ENCODE measurements at regions not wholly inside any gene's neighbourhood (a gene's known extent, or its start where the extent isn't known, plus 50 kb on each side); places are given as distances from the start of the nearest gene placed in this dataset.

DNA sequence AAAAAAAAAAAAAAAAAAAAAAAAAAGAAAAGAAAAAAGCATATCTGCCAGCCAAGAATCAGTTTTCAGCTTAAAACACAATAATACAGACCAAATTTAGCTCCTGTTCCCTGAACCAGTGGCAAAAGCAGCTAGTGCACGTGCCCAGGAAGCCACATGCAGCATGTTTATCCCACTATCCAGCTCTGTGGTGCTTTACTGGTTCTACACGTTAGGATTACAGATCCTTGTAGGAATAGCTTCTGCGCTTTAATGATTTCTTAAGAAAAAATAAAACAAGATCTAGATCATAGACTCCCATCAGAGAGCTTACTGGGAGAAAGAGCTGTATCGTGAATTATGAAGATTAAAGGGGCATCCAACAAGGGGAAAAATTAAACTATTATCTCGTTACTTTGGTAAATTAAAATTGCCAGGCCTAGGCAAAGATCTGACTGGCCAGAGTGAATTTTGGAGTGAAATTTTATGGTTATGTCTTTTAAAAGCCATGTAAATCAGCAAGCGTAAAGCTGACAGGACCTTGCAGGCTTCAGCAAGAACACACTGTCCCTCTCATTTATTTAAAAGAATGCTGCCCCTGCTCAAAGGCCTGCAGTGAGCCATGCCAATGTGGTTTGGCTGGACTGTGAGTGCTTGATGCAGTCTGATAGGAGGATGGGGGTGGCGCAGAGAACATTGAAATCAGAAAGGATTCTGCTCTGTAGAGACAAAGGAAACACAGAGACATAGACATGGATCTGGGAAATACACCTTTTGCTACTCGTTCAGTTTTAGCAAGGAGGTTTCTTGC is 177.3 kb upstream of the PHYHIPL start:
- no peak overlapping the region for H3K4me3 Mint-ChIP-seq
- Histone ChIP-seq H3K4me1 (ENCODE audit: insufficient read depth, low read length) (no peaks in the 10 kb centered on the region), H3K4me3 (ENCODE audit: low read length) (no peak overlapping the region), H3K27me3 (ENCODE audit: insufficient read depth, low read length, poor library complexity, severe bottlenecking) (no peaks in the 10 kb centered on the region), H3K9me3 (ENCODE audit: low read length) (no peaks in the 10 kb centered on the region), H3K27ac (ENCODE audit: low read depth, low read length) (no peak overlapping the region), H3K36me3 (ENCODE audit: insufficient read depth, low read length) (no peaks in the 10 kb centered on the region)
- CTCF ChIA-PET = no interaction called here
- no peaks in the 10 kb centered on the region for H3K4me1 Mint-ChIP-seq
- H3K9me3 Mint-ChIP-seq = peaks cover 0 to 2% (median 0%) of the 10 kb centered on the region in 5 donors
- no peaks in the 10 kb centered on the region for H3K27me3 Mint-ChIP-seq
- no peaks in the 10 kb centered on the region for H3K36me3 Mint-ChIP-seq
- no peak for DNase-seq
- POLR2A ChIA-PET = no interaction called here
- no peak overlapping the region for H3K27ac Mint-ChIP-seq

DNA sequence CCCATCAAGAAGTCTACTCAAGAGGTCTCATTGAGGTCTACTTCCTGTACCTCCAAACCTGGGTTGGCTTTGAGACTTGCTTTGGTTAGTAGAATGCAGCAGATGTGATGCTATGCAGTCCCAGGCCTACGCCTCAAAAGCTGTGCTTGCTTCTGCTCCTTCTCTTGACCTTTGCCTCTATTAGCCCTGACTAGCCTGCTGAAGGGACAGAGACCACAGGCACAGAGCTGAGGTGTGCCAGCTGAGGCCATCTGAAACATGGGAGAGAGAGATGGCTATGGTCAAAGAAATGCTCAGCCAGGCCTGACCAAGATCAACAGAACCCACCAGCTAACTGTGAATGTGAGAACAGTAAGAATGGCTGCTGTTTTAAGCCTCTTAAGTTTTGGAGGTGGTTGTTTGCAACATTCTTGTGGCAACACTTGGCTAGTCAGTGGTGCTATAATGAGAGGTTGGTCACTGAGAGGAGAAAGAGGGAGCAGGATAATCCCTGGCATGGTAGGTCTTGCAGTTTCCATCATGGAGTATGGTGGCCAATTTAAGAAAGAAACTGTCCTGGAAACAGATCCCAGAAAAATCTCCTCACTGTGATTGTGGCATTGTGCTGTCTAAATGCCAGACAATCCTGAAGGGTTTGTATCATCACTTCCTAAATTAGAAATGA is 176.1 kb upstream of the PHYHIPL start:
- ChIA-PET CTCF (no interaction called here), POLR2A (no interaction called here)
- H3K27ac ChIP-seq (ENCODE audit: low read depth, low read length) = no peak overlapping the region
- no peaks in the 10 kb centered on the region for H3K27me3 Mint-ChIP-seq
- H3K27ac Mint-ChIP-seq = no peak overlapping the region
- H3K9me3 Mint-ChIP-seq = peaks cover 0 to 2% (median 0%) of the 10 kb centered on the region in 5 donors
- no peaks in the 10 kb centered on the region for H3K4me1 Mint-ChIP-seq
- no peaks in the 10 kb centered on the region for H3K27me3 ChIP-seq (ENCODE audit: insufficient read depth, low read length, poor library complexity, severe bottlenecking)
- no peaks in the 10 kb centered on the region for H3K36me3 ChIP-seq (ENCODE audit: insufficient read depth, low read length)
- no peak overlapping the region for H3K4me3 ChIP-seq (ENCODE audit: low read length)
- H3K9me3 ChIP-seq (ENCODE audit: low read length) = no peaks in the 10 kb centered on the region
- no peak for DNase-seq
- no peak overlapping the region for H3K4me3 Mint-ChIP-seq
- H3K36me3 Mint-ChIP-seq = no peaks in the 10 kb centered on the region
- H3K4me1 ChIP-seq (ENCODE audit: insufficient read depth, low read length) = no peaks in the 10 kb centered on the region

DNA sequence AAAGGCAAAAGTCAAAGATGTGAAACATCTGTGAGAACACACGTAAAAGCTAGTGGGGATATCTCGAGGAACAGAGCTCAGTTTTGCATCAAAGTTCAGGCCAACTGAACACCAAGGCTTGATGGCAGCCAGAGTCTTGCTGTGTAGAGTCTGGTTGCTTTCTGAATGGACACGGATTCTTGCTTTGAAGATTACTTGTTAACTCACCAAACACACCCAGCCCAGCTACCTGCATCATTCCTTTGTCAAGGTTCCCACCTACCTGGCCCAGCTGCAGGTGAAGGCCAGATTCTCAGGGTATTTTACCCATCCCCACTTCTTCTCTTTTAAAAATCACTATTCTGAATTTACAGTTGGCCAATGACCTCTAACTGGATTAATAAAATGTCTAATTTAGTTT is 174.4 kb upstream of the PHYHIPL start:
- H3K36me3 ChIP-seq (ENCODE audit: insufficient read depth, low read length) = no peaks in the 10 kb centered on the region
- Mint-ChIP-seq H3K27me3 (no peaks in the 10 kb centered on the region), H3K4me3 (no peak overlapping the region), H3K36me3 (no peaks in the 10 kb centered on the region), H3K9me3 (peaks cover 0 to 2% (median 0%) of the 10 kb centered on the region in 5 donors), H3K4me1 (no peaks in the 10 kb centered on the region), H3K27ac (peak overlapping the region in 1 of 8 donors; percentile 12)
- ChIA-PET CTCF (no interaction called here), POLR2A (no interaction called here)
- H3K4me1 ChIP-seq (ENCODE audit: insufficient read depth, low read length) = no peaks in the 10 kb centered on the region
- no peaks in the 10 kb centered on the region for H3K9me3 ChIP-seq (ENCODE audit: low read length)
- no peak overlapping the region for H3K27ac ChIP-seq (ENCODE audit: low read depth, low read length)
- H3K27me3 ChIP-seq (ENCODE audit: insufficient read depth, low read length, poor library complexity, severe bottlenecking) = no peaks in the 10 kb centered on the region
- no peak for DNase-seq
- no peak overlapping the region for H3K4me3 ChIP-seq (ENCODE audit: low read length)

DNA sequence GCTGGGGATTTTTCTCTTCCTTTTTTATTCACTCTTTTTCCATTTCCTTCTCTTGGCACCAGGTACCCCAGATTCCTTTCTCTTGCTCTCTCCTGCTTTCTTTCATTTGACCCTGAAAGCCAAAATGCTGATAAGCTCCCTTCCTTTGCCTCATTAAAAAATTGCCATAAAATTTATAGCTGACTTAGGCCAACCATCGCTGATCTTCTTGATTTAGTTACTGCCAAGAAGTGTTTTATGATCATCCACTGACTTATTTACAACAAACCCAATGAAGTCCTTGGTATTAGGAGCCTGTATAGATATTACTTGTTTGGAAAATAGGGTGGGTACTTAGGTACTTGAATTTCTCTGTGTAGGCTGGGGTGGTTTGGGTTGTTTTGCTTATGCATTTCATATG is 173.2 kb upstream of the PHYHIPL start:
- Histone ChIP-seq H3K9me3 (ENCODE audit: low read length) (no peaks in the 10 kb centered on the region), H3K36me3 (ENCODE audit: insufficient read depth, low read length) (no peaks in the 10 kb centered on the region), H3K27ac (ENCODE audit: low read depth, low read length) (no peak overlapping the region), H3K4me1 (ENCODE audit: insufficient read depth, low read length) (no peaks in the 10 kb centered on the region), H3K27me3 (ENCODE audit: insufficient read depth, low read length, poor library complexity, severe bottlenecking) (no peaks in the 10 kb centered on the region), H3K4me3 (ENCODE audit: low read length) (no peak overlapping the region)
- Mint-ChIP-seq H3K4me3 (no peak overlapping the region), H3K27me3 (no peaks in the 10 kb centered on the region), H3K4me1 (no peaks in the 10 kb centered on the region), H3K36me3 (no peaks in the 10 kb centered on the region), H3K9me3 (peaks cover 0 to 2% (median 0%) of the 10 kb centered on the region in 5 donors), H3K27ac (no peak overlapping the region)
- ChIA-PET POLR2A (no interaction called here), CTCF (no interaction called here)
- DNase-seq = no peak

DNA sequence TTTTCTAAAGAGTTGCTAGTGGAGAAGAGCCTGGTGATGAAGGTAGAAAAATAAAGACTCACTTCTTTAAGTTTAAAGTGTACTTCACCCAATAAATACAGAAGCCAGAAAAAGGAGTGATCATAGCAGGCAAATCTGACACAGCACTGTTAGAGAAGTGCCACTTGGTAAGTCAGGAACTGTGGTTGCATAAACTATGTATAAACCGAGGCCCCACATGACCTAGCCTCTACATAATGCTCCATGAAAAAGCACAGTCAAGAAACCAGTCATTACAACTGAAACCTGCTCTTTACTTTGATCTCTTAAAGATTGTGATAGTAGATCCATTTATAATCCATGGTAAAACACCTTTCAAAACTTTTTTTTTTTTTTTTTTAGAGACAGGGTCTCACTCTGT is 172.1 kb upstream of the PHYHIPL start:
- H3K27ac Mint-ChIP-seq = no peak overlapping the region
- H3K4me3 Mint-ChIP-seq = no peak overlapping the region
- H3K36me3 ChIP-seq (ENCODE audit: insufficient read depth, low read length) = no peaks in the 10 kb centered on the region
- H3K36me3 Mint-ChIP-seq = no peaks in the 10 kb centered on the region
- no peak overlapping the region for H3K4me3 ChIP-seq (ENCODE audit: low read length)
- no peak overlapping the region for H3K27ac ChIP-seq (ENCODE audit: low read depth, low read length)
- H3K4me1 Mint-ChIP-seq = no peaks in the 10 kb centered on the region
- H3K4me1 ChIP-seq (ENCODE audit: insufficient read depth, low read length) = no peaks in the 10 kb centered on the region
- no peaks in the 10 kb centered on the region for H3K27me3 ChIP-seq (ENCODE audit: insufficient read depth, low read length, poor library complexity, severe bottlenecking)
- no peaks in the 10 kb centered on the region for H3K9me3 ChIP-seq (ENCODE audit: low read length)
- ChIA-PET POLR2A (no interaction called here), CTCF (no interaction called here)
- H3K27me3 Mint-ChIP-seq = no peaks in the 10 kb centered on the region
- DNase-seq = no peak
- peaks cover 0 to 3% (median 0%) of the 10 kb centered on the region in 5 donors for H3K9me3 Mint-ChIP-seq

DNA sequence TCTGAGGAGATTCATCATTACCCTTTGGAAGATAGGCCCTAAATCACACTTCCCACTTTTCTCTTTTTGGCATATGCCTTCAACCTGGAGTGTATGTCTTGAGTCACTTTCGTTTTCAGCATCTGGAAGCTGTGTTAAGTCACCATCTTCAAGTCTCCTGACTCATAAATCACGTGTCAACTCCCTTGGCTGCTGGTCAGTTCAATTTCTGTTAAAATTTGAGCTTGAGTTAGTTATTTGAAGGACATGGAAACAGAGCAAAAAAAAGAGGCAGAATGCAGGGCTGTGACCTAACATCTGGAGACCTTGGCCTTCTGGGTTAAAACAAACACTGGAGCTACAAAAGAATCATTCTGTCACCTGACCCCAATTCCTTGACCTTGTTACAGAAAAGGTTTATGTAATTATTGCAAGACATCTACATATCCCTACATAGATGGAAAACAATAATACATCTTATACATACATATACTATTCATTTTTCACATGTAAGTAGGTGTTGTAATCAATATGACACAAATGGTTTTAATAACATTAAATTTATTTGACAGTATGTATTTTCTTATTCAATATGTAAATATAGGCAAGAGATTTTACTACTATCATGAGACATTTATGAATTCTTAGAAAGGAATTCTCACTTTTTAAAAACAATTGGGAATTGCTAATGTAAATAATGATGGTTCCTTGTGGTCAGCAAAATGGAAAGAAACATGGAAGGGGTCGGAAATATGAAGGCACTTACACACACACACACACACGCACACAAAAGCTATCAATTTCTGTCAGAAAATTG is 169.7 kb upstream of the PHYHIPL start:
- Mint-ChIP-seq H3K36me3 (no peaks in the 10 kb centered on the region), H3K4me3 (no peak overlapping the region), H3K27me3 (no peaks in the 10 kb centered on the region), H3K27ac (peak overlapping the region in 1 of 8 donors; percentile 13), H3K9me3 (peaks cover 0 to 6% (median 0%) of the 10 kb centered on the region in 5 donors), H3K4me1 (no peaks in the 10 kb centered on the region)
- no peak overlapping the region for H3K27ac ChIP-seq (ENCODE audit: low read depth, low read length)
- DNase-seq = no peak
- no peaks in the 10 kb centered on the region for H3K27me3 ChIP-seq (ENCODE audit: insufficient read depth, low read length, poor library complexity, severe bottlenecking)
- POLR2A ChIA-PET = no interaction called here
- no peaks in the 10 kb centered on the region for H3K36me3 ChIP-seq (ENCODE audit: insufficient read depth, low read length)
- CTCF ChIA-PET = no interaction called here
- no peaks in the 10 kb centered on the region for H3K9me3 ChIP-seq (ENCODE audit: low read length)
- H3K4me1 ChIP-seq (ENCODE audit: insufficient read depth, low read length) = no peaks in the 10 kb centered on the region
- H3K4me3 ChIP-seq (ENCODE audit: low read length) = no peak overlapping the region

DNA sequence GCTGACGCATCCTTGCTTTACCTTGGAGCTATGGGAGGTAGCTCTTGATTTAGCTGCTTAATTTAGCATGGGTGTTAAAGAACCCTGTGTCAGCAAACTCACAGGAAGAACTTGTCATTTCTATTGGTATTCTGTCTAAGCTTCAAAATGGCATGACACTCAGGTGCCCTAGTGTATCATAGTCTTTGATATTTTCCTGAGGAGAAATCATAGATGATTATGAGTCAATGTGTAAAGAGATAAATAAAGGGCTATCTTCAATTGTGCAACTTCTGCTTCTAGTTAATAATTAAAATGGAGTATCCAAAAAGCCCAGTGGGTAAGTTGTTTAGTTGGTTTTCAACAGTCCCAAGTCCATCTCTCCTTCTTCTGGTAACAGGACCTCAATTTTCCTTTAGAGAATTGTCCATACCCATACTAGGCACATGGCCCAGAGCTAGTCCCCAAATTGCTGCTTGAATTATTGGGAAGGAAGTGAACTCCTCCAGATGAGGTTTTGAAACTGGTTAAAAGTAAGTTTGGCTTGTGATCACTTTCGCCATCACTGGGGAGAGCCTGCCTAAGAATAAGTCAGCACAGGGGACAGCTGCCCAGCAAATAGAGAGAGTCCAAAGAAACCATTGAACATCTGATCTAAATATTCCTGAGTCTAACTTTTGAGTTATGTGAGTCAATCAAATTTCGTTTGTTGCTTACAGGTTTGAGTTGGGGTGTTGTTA is 169.0 kb upstream of the PHYHIPL start:
- CTCF ChIA-PET = no interaction called here
- Mint-ChIP-seq H3K4me1 (no peaks in the 10 kb centered on the region), H3K27me3 (no peaks in the 10 kb centered on the region), H3K36me3 (no peaks in the 10 kb centered on the region), H3K4me3 (no peak overlapping the region), H3K9me3 (peaks cover 0 to 6% (median 0%) of the 10 kb centered on the region in 5 donors), H3K27ac (no peak overlapping the region)
- Histone ChIP-seq H3K9me3 (ENCODE audit: low read length) (no peaks in the 10 kb centered on the region), H3K27ac (ENCODE audit: low read depth, low read length) (no peak overlapping the region), H3K4me1 (ENCODE audit: insufficient read depth, low read length) (no peaks in the 10 kb centered on the region), H3K27me3 (ENCODE audit: insufficient read depth, low read length, poor library complexity, severe bottlenecking) (no peaks in the 10 kb centered on the region), H3K4me3 (ENCODE audit: low read length) (no peak overlapping the region), H3K36me3 (ENCODE audit: insufficient read depth, low read length) (no peaks in the 10 kb centered on the region)
- DNase-seq = no peak
- POLR2A ChIA-PET = no interaction called here

DNA sequence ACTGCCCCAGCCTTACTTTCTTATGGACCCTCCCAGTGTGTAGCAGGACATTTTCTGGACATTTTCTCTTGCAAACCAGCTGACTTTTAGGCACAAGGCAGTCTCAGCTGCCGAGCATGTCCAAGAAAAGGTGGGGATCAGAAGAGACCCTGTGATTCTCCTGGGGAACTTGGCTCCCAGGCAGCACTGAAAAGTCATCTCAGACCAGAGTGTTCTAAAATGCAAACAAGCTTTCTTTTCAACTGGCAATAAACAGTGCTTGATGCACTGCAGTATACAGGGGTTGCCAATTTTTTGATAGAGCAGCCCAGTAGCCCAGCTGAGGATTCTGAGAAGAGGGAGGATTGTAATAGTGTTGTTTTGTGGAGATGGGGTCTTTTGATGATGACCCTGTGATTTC is 168.0 kb upstream of the PHYHIPL start:
- Mint-ChIP-seq H3K4me1 (no peaks in the 10 kb centered on the region), H3K9me3 (peaks cover 0 to 6% (median 0%) of the 10 kb centered on the region in 5 donors), H3K4me3 (no peak overlapping the region), H3K36me3 (no peaks in the 10 kb centered on the region), H3K27ac (no peak overlapping the region), H3K27me3 (no peaks in the 10 kb centered on the region)
- H3K36me3 ChIP-seq (ENCODE audit: insufficient read depth, low read length) = no peaks in the 10 kb centered on the region
- no peak for DNase-seq
- no peak overlapping the region for H3K27ac ChIP-seq (ENCODE audit: low read depth, low read length)
- H3K27me3 ChIP-seq (ENCODE audit: insufficient read depth, low read length, poor library complexity, severe bottlenecking) = no peaks in the 10 kb centered on the region
- no peak overlapping the region for H3K4me3 ChIP-seq (ENCODE audit: low read length)
- no peaks in the 10 kb centered on the region for H3K4me1 ChIP-seq (ENCODE audit: insufficient read depth, low read length)
- POLR2A ChIA-PET = no interaction called here
- no peaks in the 10 kb centered on the region for H3K9me3 ChIP-seq (ENCODE audit: low read length)
- CTCF ChIA-PET = no interaction called here

Data from CD8-positive, alpha-beta memory T cell (primary cell).